Endothelial cell of umbilical vein (primary cell): ENCODE measurements at regions not wholly inside any gene's neighbourhood (a gene's known extent, or its start where the extent isn't known, plus 50 kb on each side); places are given as distances from the start of the nearest gene placed in this dataset.

ENCODE experiments used
- BruUV-seq: library from RNA; stranded (reverse); fragments of 400-500 nt; replicated peaks from 2 replicates; lab custom pipeline; 2021; lab: Mats Ljungman, UMichigan
- CTCF ChIA-PET: fragments of 300-600, 350-600 bp; sonication (Branson Sonifier 250); formaldehyde crosslinking; loops from one replicate; lab custom pipeline; 2021; ENCODE audit warnings: antibody characterized with exemption, inconsistent platforms; lab: Charles Lee
- POLR2A ChIA-PET: fragments of 300-600, 350-600 bp; sonication (Branson Sonifier 250); formaldehyde crosslinking; loops from one replicate; lab custom pipeline; 2021; ENCODE audit warnings: antibody characterized with exemption, inconsistent platforms; lab: Charles Lee
- DNase-seq: peaks from one replicate; pipeline ENCODE4 v3.0.0-alpha.2; 2011; ENCODE audit warnings: low read depth, low spot score
- FAIRE-seq: peaks from 2 replicates; lab custom pipeline; 2011; peaks lifted over from hg19 to GRCh38; lab: Jason Lieb, UNC
- H2AFZ ChIP-seq: 2 replicates; pipeline ENCODE4 v1.6.0; 2012; ENCODE audit warnings: low read depth, low read length, control low read depth, inconsistent platforms
- H3K27ac ChIP-seq: 2 replicates; pipeline ENCODE4 v1.5.1; 2011; ENCODE audit warnings: low read depth, mild to moderate bottlenecking, control low read depth, low read length, moderate library complexity; ENCODE audit not compliant: insufficient read depth
- H3K27me3 ChIP-seq, 2 experiments: 2 replicates each; pipeline versions ENCODE4 v1.6.0 to v1.6.1; 2011; ENCODE audit warnings: low read length in 2 of 2, mixed read lengths in 1 of 2; ENCODE audit not compliant: control insufficient read depth in 2 of 2, insufficient read depth in 2 of 2
- H3K36me3 ChIP-seq, 2 experiments: 2 replicates in 1 of 2; 3 replicates in 1 of 2; pipeline ENCODE4 v1.5.1; 2011; ENCODE audit warnings: low read length in 2 of 2, mild to moderate bottlenecking in 1 of 2, moderate library complexity in 1 of 2; ENCODE audit not compliant: control insufficient read depth in 2 of 2, insufficient read depth in 2 of 2; ENCODE audit errors: extremely low read depth in 1 of 2
- H3K4me1 ChIP-seq: 3 replicates; pipeline ENCODE4 v1.5.1; 2011; ENCODE audit warnings: mild to moderate bottlenecking, low read length; ENCODE audit not compliant: control insufficient read depth, insufficient read depth; ENCODE audit errors: extremely low read depth
- H3K4me2 ChIP-seq: 2 replicates; pipeline ENCODE4 v1.6.1; 2011; ENCODE audit warnings: low read length, control low read depth, mixed read lengths; ENCODE audit not compliant: insufficient read depth
- H3K4me3 ChIP-seq, 3 experiments: fragments of 200-600 bp in 1 of 3; sonication (generic), shearing (Covaris generic) in 1 of 3; replicated peaks in 1 of 3; 2 replicates each; pipeline ENCODE4 v1.5.1; 2011 to 2016; ENCODE audit warnings: control low read depth in 3 of 3, low read length in 3 of 3, mild to moderate bottlenecking in 2 of 3, inconsistent platforms in 1 of 3, low read depth in 1 of 3, moderate library complexity in 1 of 3; ENCODE audit not compliant: insufficient read depth in 1 of 3
- H3K79me2 ChIP-seq: 2 replicates; pipeline ENCODE4 v1.6.0; 2012; ENCODE audit warnings: low read length, inconsistent platforms; ENCODE audit not compliant: control insufficient read depth, insufficient read depth
- H3K9ac ChIP-seq: replicated peaks from 2 replicates; pipeline ENCODE3; 2011; ENCODE audit warnings: low read length, control low read depth; ENCODE audit not compliant: insufficient read depth; ENCODE audit errors: extremely low read depth
- H3K9me1 ChIP-seq: replicated peaks from 3 replicates; pipeline ENCODE4 v1.6.0; 2011; ENCODE audit warnings: mild to moderate bottlenecking, low read length; ENCODE audit not compliant: control insufficient read depth, insufficient read depth; ENCODE audit errors: extremely low read depth
- H3K9me3 ChIP-seq: replicated peaks from 2 replicates; pipeline ENCODE4 v1.5.1; 2012; ENCODE audit warnings: low read length, inconsistent platforms; ENCODE audit not compliant: control insufficient read depth, insufficient read depth
- H4K20me1 ChIP-seq: replicated peaks from 2 replicates; pipeline ENCODE3; 2011; ENCODE audit warnings: mild to moderate bottlenecking, low read length; ENCODE audit not compliant: control insufficient read depth, insufficient read depth; ENCODE audit errors: extremely low read depth
- EZH2 ChIP-seq: IDR thresholded peaks from 2 replicates; pipeline ENCODE4 v1.6.1; 2012; ENCODE audit warnings: borderline replicate concordance, low read depth, mild to moderate bottlenecking, moderate library complexity, low read length, inconsistent platforms; ENCODE audit not compliant: severe bottlenecking
- FOS ChIP-seq: IDR thresholded peaks from 2 replicates; pipeline ENCODE4 v1.6.1; 2011; ENCODE audit warnings: mild to moderate bottlenecking, low read length, moderate library complexity, borderline replicate concordance; ENCODE audit not compliant: insufficient read depth
- GATA2 ChIP-seq: IDR thresholded peaks from 2 replicates; pipeline ENCODE4 v1.7.0; 2011; ENCODE audit warnings: low read depth, mild to moderate bottlenecking, moderate library complexity, mixed read lengths, low read length; ENCODE audit not compliant: insufficient read length, insufficient read depth
- JUN ChIP-seq: IDR thresholded peaks from 2 replicates; pipeline ENCODE4 v1.6.1; 2011; ENCODE audit warnings: borderline replicate concordance, low read depth; ENCODE audit not compliant: insufficient read length, insufficient read depth
- MYC ChIP-seq: IDR thresholded peaks from one replicate; pipeline ENCODE4 v1.6.1; 2011; ENCODE audit warnings: mild to moderate bottlenecking, low read depth, low read length
- POLR2A ChIP-seq: IDR thresholded peaks from 2 replicates; pipeline ENCODE4 v1.6.1; 2012; ENCODE audit warnings: low read depth, mild to moderate bottlenecking, control low read depth, low read length
- POLR2AphosphoS5 ChIP-seq: IDR thresholded peaks from 2 replicates; pipeline ENCODE4 v1.6.1; 2012; ENCODE audit warnings: low read depth, mild to moderate bottlenecking, control low read depth, low read length, moderate library complexity; ENCODE audit not compliant: insufficient read depth
- dilution Hi-C: fragments of 300-500 bp; cut with MboI; formaldehyde crosslinking; loops from one replicate; pipeline ENCODE4 v1.15.0; 2019; ENCODE audit warnings: low sequenced_read_pairs; ENCODE audit not compliant: extremely low pct_ligation_motif_present
- intact Hi-C: fragments of 100-400 bp; cut with micrococcal nuclease; formaldehyde crosslinking; loops from one replicate; pipeline ENCODE4 v1.10.0; 2022
- TF ChIP-seq, protein P1 (sequence below): IDR thresholded peaks from 2 replicates; pipeline ENCODE4 v1.6.1; 2011; ENCODE audit not compliant: insufficient read depth, insufficient read length
- TF ChIP-seq, protein P2 (sequence below), 2 donors: IDR thresholded peaks; 1 replicate in 1 of 2; 2 replicates in 1 of 2; pipeline ENCODE4 v1.5.1; 2011; ENCODE audit warnings: low read length in 2 of 2, mild to moderate bottlenecking in 2 of 2, moderate library complexity in 2 of 2, control low read depth in 1 of 2, inconsistent platforms in 1 of 2, low read depth in 1 of 2; ENCODE audit not compliant: insufficient read depth in 1 of 2; ENCODE audit errors: extremely low read depth in 1 of 2

DNA sequence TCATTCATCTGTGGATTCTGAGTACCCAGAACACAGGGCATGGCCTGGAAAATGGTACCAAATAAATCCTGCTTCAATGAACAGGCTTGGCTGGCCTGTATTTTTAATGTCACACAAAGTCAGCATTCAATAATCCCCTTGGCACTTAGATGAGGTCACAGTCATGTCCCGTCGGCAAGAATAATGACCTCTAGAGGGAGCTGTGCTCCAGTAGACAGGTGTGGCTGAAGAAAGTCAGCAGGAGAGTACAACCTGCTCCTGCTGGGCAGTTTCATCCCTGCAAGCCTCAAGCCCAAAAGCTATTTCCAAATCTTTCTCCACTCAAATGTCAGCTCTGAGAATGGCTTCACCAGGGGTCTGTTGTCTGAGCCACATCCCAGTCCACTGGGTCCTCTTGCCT, 404.0 kb upstream of the F9 start:
- DNase-seq, result no peak

More for the DNA sequence above, 404.0 kb upstream of the F9 start:
- Histone ChIP-seq H3K9ac (no peak overlapping the region), H3K27me3 (no peaks in the 10 kb centered on the region), H4K20me1 (no peaks in the 10 kb centered on the region), H2AFZ (no peak overlapping the region), H3K9me1 (no peaks in the 10 kb centered on the region), H3K4me1 (no peaks in the 10 kb centered on the region), H3K9me3 (no peaks in the 10 kb centered on the region), H3K79me2 (no peaks in the 10 kb centered on the region), H3K4me3 (no peak overlapping the region), H3K27ac (no peak overlapping the region), H3K36me3 (no peaks in the 10 kb centered on the region), H3K4me2 (no peak overlapping the region)
- no TSS peak for BruUV-seq
- ChIA-PET POLR2A (no interaction called here), CTCF (no interaction called here)
- TF ChIP-seq EZH2, result no peak
- no peak for TF ChIP-seq POLR2AphosphoS5
- no peak for TF ChIP-seq MYC
- TF ChIP-seq JUN, result no peak
- TF ChIP-seq POLR2A, result no peak
- TF ChIP-seq, protein P1, sequence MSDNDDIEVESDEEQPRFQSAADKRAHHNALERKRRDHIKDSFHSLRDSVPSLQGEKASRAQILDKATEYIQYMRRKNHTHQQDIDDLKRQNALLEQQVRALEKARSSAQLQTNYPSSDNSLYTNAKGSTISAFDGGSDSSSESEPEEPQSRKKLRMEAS, result no peak
- TF ChIP-seq, protein P2, sequence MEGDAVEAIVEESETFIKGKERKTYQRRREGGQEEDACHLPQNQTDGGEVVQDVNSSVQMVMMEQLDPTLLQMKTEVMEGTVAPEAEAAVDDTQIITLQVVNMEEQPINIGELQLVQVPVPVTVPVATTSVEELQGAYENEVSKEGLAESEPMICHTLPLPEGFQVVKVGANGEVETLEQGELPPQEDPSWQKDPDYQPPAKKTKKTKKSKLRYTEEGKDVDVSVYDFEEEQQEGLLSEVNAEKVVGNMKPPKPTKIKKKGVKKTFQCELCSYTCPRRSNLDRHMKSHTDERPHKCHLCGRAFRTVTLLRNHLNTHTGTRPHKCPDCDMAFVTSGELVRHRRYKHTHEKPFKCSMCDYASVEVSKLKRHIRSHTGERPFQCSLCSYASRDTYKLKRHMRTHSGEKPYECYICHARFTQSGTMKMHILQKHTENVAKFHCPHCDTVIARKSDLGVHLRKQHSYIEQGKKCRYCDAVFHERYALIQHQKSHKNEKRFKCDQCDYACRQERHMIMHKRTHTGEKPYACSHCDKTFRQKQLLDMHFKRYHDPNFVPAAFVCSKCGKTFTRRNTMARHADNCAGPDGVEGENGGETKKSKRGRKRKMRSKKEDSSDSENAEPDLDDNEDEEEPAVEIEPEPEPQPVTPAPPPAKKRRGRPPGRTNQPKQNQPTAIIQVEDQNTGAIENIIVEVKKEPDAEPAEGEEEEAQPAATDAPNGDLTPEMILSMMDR (IDR thresholded peaks at IDR 0.05; ENCODE audit: extremely low read depth in 1 of 2, insufficient read depth in 1 of 2, low read depth in 1 of 2, low read length in 2 of 2), result no peak
- TF ChIP-seq FOS, result no peak
- no peak for TF ChIP-seq GATA2
- intact Hi-C loops, result no loop called here
- FAIRE-seq, result no peak
- dilution Hi-C loops, result no loop called here
